ENCODE measurements at regions not wholly inside any gene's neighbourhood (a gene's known extent, or its start where the extent isn't known, plus 50 kb on each side); places are given as distances from the start of the nearest gene placed in this dataset.

GRCh38 chr15:58235961-58236360 is 97.8 kb downstream of the AQP9 start:
- DNase-seq (ENCODE audit: low read depth in 2 of 2), result no peak

- DNase-seq (ENCODE audit: low read depth in 2 of 2), result no peak
Measured at GRCh38 chr15:58240191-58240932, 102.2 kb downstream of the AQP9 start.

- no peak for DNase-seq (ENCODE audit: low read depth in 2 of 2)
Measured at GRCh38 chr15:58241872-58242271, 103.7 kb downstream of the AQP9 start.

GRCh38 chr15:58243070-58243469 is 104.9 kb downstream of the AQP9 start:
- no peak for DNase-seq (ENCODE audit: low read depth in 2 of 2)

GRCh38 chr15:58244536-58244935 is 106.4 kb downstream of the AQP9 start:
- DNase-seq (ENCODE audit: low read depth in 2 of 2), result no peak

- DNase-seq (ENCODE audit: low read depth in 2 of 2), result no peak
Measured at GRCh38 chr15:58246041-58246440, 107.9 kb downstream of the AQP9 start.

GRCh38 chr15:58247855-58248842 is 110.0 kb downstream of the AQP9 start:
- DNase-seq (ENCODE audit: low read depth in 2 of 2), result no peak

- no peak for DNase-seq (ENCODE audit: low read depth in 2 of 2)
Measured at GRCh38 chr15:58249646-58250312, 111.6 kb downstream of the AQP9 start.

- no peak for DNase-seq (ENCODE audit: low read depth in 2 of 2)
Measured at GRCh38 chr15:58252586-58253323, 114.6 kb downstream of the AQP9 start.

GRCh38 chr15:58257776-58258325 is 119.7 kb downstream of the AQP9 start:
- DNase-seq (ENCODE audit: low read depth in 2 of 2), result no peak

- DNase-seq (ENCODE audit: low read depth in 2 of 2), result no peak
Measured at GRCh38 chr15:58258501-58259292, 120.5 kb downstream of the AQP9 start.

- DNase-seq (ENCODE audit: low read depth in 2 of 2), result no peak
Measured at GRCh38 chr15:58260205-58260724, 122.1 kb downstream of the AQP9 start.

- no peak for DNase-seq (ENCODE audit: low read depth in 2 of 2)
Measured at GRCh38 chr15:58260725-58261267, 122.6 kb downstream of the AQP9 start.

GRCh38 chr15:58261368-58261767 is 123.2 kb downstream of the AQP9 start:
- no peak for DNase-seq (ENCODE audit: low read depth in 2 of 2)

- DNase-seq (ENCODE audit: low read depth in 2 of 2), result no peak
Measured at GRCh38 chr15:58264053-58264971, 126.1 kb downstream of the AQP9 start.

- no peak for DNase-seq (ENCODE audit: low read depth in 2 of 2)
Measured at GRCh38 chr15:58267051-58267450, 128.9 kb downstream of the AQP9 start.

GRCh38 chr15:58268746-58269267 is 130.6 kb downstream of the AQP9 start:
- DNase-seq (ENCODE audit: low read depth in 2 of 2), result no peak

All from stimulated activated CD4-positive, alpha-beta T cell treated with anti-CD3 and anti-CD28 coated beads, Interleukin-12 subunit alpha, Interleukin-12 subunit beta, amount 100 ng/mL, for 24 hours (primary cell).